ENCODE measurements at regions not wholly inside any gene's neighbourhood (a gene's known extent, or its start where the extent isn't known, plus 50 kb on each side); places are given as distances from the start of the nearest gene placed in this dataset.

DNA sequence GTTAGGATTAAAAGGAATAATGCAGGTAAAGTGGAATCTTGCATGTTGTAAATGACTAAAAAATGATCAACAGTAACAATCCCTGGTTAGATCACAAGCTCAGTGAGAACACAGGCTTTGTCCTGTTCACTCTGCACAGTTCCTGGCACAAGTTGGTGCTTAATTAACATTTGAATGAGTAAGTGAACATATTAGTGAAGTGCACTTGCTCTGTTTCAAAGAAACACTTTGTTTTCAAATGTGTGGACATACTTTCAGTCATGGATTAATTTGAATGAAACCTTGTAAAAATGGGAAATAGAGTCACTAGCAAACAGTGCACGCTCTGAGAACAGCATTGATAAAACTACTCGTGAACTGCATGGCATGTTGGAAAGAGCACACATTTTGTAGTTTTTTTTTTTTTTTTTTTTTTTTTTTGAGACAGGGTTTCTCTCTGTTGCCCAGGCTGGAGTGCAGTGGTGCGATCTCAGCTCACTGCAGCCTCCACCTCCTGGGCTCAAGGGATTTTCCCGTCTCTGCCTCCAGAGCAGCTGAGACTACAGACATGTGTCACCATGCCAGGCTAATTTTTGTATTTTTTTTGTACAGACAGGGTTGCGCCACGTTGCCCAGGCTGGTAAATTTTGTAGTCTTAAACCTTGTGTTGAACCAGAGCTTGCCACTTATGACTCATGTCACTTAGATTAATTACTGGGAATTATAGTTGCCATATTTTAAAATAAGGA is 159.9 kb downstream of the LURAP1L start:
- no peak for DNase-seq

GRCh38 chr9:12935714-12936113 is 160.9 kb downstream of the LURAP1L start:
- no peak for DNase-seq

GRCh38 chr9:12954441-12954840 is 179.6 kb downstream of the LURAP1L start:
- no peak for DNase-seq

DNA sequence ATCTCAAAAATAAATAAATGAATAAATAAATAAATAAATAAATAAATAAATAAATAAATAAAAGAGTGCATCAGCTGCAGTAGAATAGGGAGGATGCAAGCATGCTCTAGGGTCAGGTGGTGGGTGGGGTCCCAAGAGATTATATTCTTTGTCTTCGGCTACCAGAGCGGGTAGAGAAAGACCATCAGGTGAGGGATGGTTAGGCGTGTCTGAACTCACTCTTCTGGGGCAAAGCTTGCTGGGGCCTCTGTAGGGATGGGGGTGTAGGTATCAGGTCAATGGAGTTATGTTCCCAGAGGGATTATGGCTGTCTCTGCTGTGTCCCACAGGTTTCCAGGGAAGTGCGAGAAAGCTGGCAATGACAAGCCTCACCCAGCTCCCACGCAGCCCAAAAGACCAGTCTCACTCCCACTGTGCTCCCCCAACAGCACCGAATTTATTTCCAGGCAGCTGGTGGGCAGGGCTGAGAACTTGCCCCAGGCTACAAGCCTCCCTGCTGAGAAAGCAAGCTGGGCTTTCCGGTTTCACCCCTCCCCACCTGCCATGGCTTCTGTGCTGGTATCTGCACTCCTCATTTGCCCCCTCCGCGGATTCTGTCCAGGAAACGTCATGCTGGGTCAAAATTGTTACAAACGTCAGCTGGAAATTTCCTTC is 180.8 kb downstream of the LURAP1L start:
- no peak for DNase-seq

DNA sequence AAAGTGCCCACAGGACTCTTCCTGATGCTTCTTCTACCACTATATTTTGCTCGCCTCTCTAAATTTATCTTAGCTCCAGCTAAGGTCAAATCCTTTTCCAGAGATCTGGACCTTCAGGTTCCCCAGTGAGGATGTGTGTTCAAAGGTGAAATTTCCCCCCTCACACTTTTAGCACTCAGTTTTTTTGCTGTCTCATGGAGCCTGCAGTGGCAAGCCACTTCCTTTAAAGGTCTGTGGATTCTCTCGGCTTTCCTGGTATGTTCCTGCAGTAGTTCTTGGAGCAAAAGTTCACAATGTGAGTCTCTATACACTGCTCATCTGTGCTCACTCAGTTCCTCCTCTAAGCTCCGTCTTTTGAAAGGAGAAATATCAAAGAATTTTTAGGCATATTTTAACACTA is 181.4 kb downstream of the LURAP1L start:
- DNase-seq = no peak

DNA sequence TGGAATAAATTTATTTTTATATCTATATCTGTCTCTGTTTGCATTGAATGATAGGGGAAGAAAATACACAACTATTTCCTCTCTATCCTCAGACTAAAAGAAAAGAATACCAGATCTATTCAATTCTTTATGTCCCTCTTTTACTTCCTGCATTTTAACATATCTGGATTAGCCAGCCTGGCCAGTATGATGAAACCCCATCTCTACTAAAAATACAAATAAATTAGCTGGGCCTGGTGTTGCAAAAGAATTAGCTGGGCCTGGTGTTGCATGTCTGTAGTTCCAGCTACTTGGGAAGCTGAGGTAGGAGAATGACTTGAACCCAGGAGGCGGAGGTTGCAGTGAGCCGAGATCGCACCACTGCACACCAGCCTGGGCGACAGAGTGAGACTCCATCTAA is 182.0 kb downstream of the LURAP1L start:
- DNase-seq = no peak

DNA sequence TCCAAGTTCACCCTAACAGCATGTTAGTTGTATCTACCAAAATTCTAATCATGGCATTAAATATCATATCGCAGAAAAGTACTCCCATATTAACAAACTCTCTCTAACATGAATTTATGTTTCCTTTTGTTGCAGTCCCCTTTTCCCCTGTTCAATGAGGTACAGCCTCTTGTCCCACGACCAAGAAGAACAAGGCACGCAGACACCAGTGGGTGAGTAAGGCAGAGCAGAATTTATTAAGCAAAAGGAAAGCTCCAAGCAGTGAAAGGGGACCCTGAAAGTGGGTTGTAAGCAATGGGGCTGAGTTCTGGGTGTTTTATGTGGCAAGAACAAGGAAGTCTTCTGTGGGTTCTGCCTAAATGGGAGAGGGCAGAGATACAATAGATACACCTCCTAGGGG is 183.5 kb downstream of the LURAP1L start:
- no peak for DNase-seq

DNA sequence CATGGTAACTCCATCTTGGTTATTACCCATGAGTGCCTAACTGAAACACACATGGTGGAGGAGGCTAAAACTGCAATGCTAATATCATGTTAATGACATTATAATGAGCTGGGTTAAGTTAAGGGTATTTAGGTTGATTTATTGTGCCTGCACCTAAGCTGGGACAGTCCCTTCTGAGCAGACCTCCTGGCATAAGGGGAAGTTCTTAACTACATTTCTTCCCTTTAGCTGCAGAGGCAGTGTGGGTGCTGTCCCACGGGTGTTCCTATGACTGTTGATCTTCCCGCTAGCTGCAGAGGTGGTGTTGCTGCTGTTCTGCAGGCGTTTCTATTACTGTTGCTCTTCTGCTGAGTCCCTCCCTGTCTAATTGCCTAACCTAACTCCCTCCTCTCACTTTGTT is 183.9 kb downstream of the LURAP1L start:
- DNase-seq = no peak

GRCh38 chr9:12961276-12961809 is 186.5 kb downstream of the LURAP1L start:
- no peak for DNase-seq

DNA sequence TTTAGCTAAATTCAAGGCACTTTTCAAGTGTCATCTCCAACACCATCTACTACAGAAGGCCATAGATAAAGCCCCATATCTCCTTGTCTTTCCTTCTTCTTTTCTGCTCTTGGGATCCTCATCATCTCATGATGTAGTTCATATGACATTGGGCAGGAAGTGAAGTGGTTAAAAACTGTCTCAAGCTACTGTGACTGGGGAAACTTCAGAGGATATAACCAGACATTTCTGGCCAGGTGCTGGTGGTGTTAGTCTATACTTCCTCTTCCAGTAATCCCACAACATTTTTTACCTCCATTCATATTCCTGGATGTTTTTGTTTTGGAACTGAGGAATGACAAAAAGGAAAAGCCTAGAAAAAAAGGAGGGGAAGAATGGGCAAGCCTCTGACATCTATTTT is 188.7 kb downstream of the LURAP1L start:
- DNase-seq = no peak

GRCh38 chr9:12964271-12964670 is 189.5 kb downstream of the LURAP1L start:
- DNase-seq = no peak

DNA sequence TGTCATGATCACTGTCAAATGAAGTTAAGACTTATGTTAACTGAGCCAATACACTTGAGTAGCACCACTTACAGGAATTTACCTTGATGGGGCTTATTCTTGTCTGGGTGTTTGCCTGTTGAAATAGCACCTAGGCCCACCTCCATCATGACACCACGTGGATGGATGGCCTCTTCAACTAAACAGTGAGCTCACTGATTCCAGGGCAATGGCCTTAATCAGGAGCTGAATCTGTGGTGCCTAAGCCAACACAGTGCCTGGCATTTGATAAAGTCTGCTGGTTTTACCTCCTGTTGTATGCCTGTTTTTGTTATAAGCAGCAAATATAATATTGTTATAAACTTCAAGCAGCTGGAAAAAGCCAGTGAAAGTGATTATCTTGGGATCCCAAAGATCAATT is 190.5 kb downstream of the LURAP1L start:
- no peak for DNase-seq

DNA sequence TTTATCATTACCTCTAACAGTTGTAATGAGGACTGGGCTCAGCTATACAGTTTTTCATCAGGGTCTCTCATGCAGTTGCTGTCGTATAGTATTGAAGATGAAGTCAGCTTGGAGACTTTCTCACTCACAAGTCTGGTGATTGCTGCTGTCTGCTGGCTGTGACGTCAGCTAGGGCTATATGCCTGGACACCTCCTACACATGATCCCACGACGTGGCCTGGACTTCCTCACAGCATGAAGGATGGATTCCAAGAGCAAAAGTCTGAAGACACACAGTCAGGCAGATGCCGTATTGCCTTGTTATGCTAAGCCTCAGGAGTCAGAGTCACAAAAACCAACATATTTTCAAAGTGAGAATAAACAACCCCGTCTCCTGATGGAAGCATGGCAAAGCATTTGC is 193.3 kb downstream of the LURAP1L start:
- no peak for DNase-seq

GRCh38 chr9:12972608-12973589 is 198.1 kb downstream of the LURAP1L start:
- no peak for DNase-seq

DNA sequence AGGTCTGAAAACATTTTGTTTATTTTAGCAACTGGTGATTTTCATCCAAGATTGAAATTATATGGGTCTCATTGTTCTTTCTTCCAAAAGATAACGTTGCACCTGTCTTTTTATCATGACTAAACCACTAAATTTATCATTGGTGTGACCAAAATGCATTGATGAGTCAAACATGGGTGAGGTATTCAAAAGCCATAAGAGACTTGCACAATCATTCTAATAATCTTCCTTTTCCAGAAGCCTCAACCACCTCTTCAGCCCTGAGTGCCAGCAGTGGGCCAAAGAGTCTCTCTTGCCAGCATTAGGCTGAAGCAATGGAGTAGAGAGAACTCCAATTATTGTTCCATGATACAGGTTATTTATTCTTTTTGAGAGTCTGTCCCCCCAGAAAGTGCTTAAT is 198.9 kb downstream of the LURAP1L start:
- no peak for DNase-seq

GRCh38 chr9:12974671-12975070 is 199.9 kb downstream of the LURAP1L start:
- DNase-seq = no peak

GRCh38 chr9:12975496-12975895 is 200.7 kb downstream of the LURAP1L start:
- DNase-seq = no peak

- no peak for DNase-seq
These were observed 205.4 kb downstream of the LURAP1L start for GRCh38 chr9:12980085-12980851.

- DNase-seq = no peak
These were observed 213.4 kb downstream of the LURAP1L start for GRCh38 chr9:12988258-12988657.

DNA sequence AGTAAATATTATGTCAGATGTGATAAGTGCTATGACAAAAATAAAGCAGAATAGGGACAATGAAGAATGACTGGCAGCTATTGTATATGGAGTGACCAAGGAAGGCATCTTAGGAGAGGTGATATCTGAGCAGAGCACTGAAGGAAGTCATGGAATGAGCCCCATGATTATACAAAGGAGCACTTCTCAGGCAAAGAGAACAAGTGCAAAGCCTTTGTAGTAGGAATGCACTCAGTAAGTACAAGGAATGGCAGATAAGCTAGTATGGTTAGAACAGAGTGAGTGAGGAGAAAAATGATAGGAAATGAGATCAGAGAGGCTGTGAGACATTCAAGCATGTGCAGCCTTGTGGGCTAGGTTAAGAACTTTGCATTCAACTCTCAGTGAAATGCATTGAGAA is 214.8 kb downstream of the LURAP1L start:
- DNase-seq = no peak

GRCh38 chr9:12993466-12993865 is 218.6 kb downstream of the LURAP1L start:
- no peak for DNase-seq

DNA sequence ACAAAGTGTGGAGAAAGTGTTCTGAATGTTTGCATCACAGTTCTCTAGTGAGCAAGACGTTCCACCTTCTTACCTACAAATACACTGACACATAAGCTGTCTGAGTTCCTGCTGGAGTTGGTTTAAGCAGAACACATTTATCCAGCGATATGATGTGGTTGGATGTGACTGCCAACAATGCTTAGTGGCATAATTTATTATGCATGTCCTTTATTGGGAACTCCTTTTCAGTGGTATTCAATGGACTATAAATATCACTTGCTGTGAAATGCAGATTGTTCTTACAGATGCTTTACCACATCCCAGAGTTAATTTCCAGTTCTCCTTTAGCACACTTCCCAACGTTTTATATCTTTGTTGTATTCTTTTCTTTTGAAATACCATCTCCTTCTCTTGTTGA is 222.2 kb downstream of the LURAP1L start:
- no peak for DNase-seq
